HG02943 (cell line): ENCODE measurements at regions not wholly inside any gene's neighbourhood (a gene's known extent, or its start where the extent isn't known, plus 50 kb on each side); places are given as distances from the start of the nearest gene placed in this dataset.
"Not testable (repeated sequence)": the region's sequence is repeated elsewhere in the genome, so short reads cannot be mapped to it uniquely, and the experiment has no call there.

Experiments used
- ATAC-seq: cut with Tn5 transposase; IDR thresholded peaks from one replicate; pipeline ENCODE4 v1.9.1; 2021; ENCODE audit warnings: mild to moderate bottlenecking, low read depth, moderate library complexity; ENCODE audit not compliant: unreplicated experiment

DNA sequence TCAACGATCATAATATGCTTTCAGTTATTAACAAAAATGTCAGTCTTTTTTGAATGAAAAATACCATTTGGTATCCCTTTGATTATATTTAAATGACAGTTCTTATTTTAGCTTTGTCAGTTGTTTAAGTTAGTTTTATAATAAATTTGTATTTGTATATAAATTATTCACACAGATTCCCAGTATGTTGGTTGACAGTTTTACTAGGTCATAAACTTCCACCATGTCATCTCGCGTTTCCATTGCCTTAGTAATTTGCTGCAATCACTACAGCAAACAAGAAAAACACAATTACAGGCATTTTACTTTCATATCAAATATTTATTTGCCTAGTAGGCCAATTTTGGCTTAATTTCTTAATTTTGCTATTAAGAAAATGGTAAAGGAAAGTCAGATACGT, 109.6 kb upstream of the ANK2 start:
- no peak for ATAC-seq

- ATAC-seq = no peak
These were observed 109.1 kb upstream of the ANK2 start for GRCh38 chr4:112940336-112940735.

- no peak for ATAC-seq
These were observed 107.4 kb upstream of the ANK2 start for GRCh38 chr4:112942077-112942476.

GRCh38 chr4:112942997-112943396, 106.5 kb upstream of the ANK2 start:
- ATAC-seq = no peak

DNA sequence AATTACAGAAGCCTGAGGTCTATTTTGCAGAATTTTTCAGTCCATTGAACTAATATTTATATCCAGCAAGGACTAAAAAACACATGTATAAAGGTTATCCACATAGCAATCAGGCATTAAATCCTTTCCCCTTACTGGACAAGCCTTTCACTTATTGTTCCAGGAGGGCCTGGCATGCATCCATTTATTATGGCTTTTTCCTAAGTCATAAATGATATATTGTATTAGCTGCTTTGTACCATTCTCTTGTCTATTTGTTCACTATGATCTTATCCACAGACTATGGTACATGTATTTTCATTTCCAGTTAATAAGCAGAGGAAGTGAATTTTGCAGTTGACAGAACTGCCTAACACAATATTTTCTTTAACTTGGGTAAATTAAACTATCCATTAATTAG, 105.4 kb upstream of the ANK2 start:
- no peak for ATAC-seq

GRCh38 chr4:112946127-112946526, 103.3 kb upstream of the ANK2 start:
- no peak for ATAC-seq

DNA sequence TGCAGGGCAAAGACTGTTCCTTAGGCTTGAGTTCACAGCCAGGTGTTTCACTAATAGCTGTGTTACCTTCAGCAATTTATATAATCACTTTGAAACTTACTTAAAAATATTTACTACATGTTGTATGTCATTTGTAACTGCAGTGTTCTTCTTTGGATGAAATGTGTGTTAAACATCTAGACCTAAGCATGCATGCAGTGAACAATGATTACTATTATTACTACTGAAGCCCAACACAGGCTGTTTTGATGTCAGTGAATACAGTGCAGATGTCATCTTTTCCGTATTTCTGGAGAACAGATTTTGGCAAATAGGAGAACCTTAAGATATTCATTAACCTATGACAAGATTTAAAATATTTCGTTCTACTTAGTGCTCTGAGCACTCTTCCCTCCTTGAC, 101.8 kb upstream of the ANK2 start:
- no peak for ATAC-seq

GRCh38 chr4:112951362-112952312, 97.8 kb upstream of the ANK2 start:
- no peak for ATAC-seq

- ATAC-seq = no peak
These were observed 97.1 kb upstream of the ANK2 start for GRCh38 chr4:112952313-112952700.

DNA sequence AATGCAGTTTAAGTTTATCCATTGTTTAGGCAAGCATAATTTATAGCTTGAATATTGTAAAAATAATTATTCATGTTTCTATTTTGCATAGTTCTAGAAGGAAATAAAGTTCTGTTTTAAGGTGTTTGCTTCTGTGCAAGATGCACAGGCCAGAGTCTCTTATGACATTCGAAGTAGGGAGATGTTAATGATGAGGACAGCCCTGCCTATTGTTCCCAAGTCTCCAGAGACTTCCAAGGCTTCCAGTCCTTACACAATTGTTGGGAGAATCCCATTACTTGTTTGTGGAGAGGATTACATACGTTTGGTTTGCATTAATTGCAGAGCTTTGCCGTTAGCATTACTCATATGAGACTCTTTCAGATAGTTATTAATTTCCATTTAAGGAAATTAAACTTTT, 96.2 kb upstream of the ANK2 start:
- no peak for ATAC-seq

DNA sequence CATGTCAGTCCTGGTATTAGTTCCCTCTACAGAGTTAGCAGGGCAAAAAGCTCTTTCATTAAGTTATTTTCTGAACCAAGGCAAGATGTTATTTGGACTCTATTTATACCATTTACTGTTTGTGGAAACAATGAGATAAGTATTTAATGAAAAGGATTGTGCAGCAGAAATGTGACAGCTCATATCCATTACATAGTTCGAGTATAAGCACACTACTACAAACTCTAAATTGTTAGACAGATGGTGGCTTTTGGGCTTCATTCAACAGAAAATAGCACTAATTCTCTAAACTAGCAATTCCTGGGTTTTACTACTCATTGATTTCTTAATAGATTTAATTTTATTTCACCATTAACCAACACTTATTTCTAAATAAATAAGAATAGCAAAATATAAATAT, 95.2 kb upstream of the ANK2 start:
- no peak for ATAC-seq

- no peak for ATAC-seq
These were observed 93.0 kb upstream of the ANK2 start for GRCh38 chr4:112956484-112956896.

GRCh38 chr4:112957764-112958163, 91.7 kb upstream of the ANK2 start:
- ATAC-seq = not testable (repeated sequence)

DNA sequence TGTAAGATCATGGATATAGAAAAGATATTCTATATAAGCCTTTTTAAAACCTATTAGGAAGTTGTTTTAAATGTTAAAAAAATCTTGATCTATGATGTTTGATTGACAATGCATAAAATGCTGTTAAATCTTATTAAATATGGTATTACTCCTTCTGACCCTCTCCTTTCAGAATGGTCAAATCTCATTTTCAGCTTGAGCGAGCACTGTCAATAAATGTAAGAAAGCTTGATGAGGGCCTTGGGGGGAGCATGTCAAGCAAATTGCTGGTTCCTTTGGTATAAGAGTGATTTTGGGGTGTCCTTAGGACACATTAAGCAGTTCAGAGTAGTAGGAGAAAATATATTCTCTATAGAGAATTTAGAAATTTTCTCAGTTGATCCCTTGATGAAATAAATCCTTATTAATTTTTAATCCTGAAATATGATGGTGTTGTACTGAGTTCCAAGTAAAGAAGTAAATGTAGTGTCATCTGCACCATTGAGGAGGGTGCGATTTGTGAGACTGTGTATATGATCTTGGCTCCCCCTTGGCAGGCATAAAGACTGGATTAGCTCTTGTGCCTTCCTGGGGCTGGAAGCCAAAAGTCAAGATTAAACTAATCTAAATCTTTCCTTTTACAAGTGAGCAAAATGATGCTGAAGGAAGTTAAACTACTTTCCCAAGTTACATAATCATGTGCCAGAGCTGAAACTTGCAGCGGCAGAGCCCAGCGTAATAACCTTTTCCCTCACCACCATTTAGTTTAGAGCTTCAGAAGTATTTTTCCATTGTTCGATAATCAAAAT, 82.6 kb upstream of the ANK2 start:
- no peak for ATAC-seq

- no peak for ATAC-seq
These were observed 80.8 kb upstream of the ANK2 start for GRCh38 chr4:112968451-112969159.

GRCh38 chr4:112970903-112971302, 78.5 kb upstream of the ANK2 start:
- no peak for ATAC-seq

DNA sequence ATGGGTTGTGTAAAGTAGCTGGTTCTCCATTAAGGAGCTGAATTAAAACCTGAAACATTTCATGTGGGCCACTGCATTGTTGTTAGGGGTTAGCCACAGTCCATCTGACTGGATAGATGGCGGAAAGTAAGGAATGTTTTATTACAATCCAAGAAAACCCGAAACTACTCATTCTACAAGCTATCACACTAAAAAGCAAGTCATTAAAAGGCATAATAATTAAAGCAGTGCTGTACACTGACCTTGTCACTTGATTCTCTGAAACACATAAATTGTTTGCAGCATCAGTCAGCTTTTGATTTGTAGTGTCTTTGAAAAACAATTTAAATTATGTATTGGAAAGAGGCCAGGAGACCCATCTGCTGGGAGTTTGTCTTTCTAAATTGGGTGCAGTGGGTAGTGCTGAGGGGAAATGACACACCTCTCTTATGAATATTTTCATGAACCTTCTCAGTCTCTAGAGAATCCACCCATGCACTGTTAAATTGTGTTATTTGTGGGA, 75.7 kb upstream of the ANK2 start:
- no peak for ATAC-seq

DNA sequence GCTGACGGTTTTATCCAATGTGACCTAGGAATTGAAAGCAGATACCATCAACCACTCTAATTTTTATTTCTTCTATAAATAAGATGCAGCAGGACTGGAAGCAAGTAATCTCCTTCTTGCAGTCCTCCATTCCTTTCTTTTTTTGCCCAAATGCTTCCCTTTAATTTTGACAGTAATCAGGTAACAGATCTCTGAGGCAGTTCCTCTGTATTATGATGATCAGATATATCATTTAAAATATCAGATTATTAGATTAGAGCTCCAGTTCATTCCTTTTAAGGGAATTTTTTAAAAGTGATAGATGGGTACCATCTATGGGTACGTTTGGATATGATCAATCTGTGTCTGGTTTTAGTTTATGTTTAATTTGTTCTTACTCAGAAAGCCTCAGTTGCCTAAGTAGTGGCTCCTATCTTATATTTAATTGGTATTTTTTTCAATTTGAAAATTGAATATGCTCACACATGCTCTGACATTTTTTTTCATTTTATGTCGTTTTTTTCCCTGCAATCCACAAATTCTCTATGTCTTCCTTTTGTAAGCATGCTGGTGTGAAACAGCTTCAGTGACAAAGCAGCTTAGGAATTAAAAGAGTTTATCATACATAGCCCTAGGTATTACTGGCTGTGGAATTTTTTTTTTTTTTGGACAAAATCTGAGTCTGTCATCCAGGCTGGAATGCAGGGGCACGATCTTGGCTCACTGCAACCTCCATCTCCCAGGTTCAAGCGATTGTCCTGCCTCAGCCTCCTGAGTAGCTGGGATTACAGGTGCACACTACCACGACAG, 73.7 kb upstream of the ANK2 start:
- ATAC-seq = no peak

DNA sequence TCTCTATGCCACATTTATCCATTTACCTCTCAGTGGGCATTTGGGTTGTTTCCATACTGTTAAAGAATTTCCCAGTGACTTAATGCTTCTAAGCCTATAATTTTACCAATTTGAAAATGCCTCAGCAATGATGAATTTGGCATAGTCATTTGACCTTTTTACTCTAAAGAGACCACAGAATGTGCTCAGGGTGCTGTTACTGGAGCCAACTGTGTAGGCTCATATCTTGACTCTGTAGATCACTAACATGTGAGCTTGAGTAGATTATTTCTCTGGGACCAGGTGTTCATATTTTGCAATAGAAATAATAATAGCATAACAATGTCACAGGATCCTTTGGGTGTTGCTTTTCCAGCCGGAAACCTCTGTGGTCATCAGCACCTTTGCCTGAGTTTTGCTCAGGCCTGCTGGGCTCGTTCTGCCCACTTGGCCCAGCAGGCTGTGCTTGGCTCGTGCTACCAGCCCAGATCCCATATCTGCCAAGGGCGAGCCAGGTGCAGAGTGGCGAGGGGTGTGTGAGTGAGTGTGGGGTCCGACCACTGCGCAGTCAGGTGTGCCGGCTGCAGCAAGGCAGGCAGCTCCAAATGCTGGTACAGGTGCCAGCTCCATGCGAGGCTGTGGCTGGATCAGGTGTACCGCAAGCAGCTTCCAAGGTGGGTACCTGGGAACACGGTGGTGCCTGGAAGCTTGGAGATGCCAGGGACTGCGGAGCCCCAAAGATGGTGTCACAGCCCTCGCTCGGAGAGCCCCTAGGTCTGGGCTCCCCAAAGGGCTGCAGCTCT, 70.6 kb upstream of the ANK2 start:
- ATAC-seq = no peak
